Testis (tissue), 2 donors: ENCODE measurements at regions not wholly inside any gene's neighbourhood (a gene's known extent, or its start where the extent isn't known, plus 50 kb on each side); places are given as distances from the start of the nearest gene placed in this dataset.

Experiments
- DNase-seq: peaks from one replicate; pipeline ENCODE4 v3.0.0-alpha.2; 2019
- H3K27ac ChIP-seq, 2 donors: fragments of 200-600 bp; sonication (generic); one replicate each; pipeline ENCODE4 v1.5.1; 2019
- H3K27me3 ChIP-seq: fragments of 200-600 bp; sonication (generic); one replicate; pipeline ENCODE4 v1.5.1; 2019
- H3K36me3 ChIP-seq: fragments of 200-600 bp; sonication (generic); one replicate; pipeline ENCODE4 v1.5.1; 2017; ENCODE audit warnings: low read depth; ENCODE audit errors: missing control alignments
- H3K4me1 ChIP-seq: fragments of 200-600 bp; sonication (generic); one replicate; pipeline ENCODE4 v1.5.1; 2019
- H3K4me3 ChIP-seq, 2 donors: fragments of 200-600 bp; sonication (generic); one replicate each; pipeline ENCODE4 v1.5.1; 2017 to 2019
- H3K9me3 ChIP-seq: fragments of 200-600 bp; sonication (generic); one replicate; pipeline ENCODE4 v1.5.1; 2017
- CTCF ChIP-seq, 3 experiments: fragments of 450-650 bp in 2 of 3; fragments of 200-600 bp in 1 of 3; sonication (generic) in 1 of 3; IDR thresholded peaks; one replicate each; pipeline ENCODE4 v1.5.1; 2016 to 2019; ENCODE audit warnings: antibody characterized with exemption in 3 of 3, mild to moderate bottlenecking in 2 of 3, moderate library complexity in 1 of 3
- POLR2A ChIP-seq: fragments of 450-650 bp; IDR thresholded peaks from one replicate; pipeline ENCODE4 v1.6.1; 2017; ENCODE audit warnings: antibody characterized with exemption, mild to moderate bottlenecking, moderate library complexity
- WGBS, 2 donors: methylation state at CpG; one replicate each; pipeline ENCODE4 v1.1.5; 2018; 5-methylcytosine and 5-hydroxymethylcytosine counted together
- intact Hi-C: fragments of 100-400 bp; cut with DNase I; formaldehyde crosslinking; loops from one replicate; pipeline ENCODE4 v1.15.1; 2023; ENCODE audit warnings: low total_unique reads

GRCh38 chr4:152098365-152099060, 337.7 kb upstream of the GATB start:
- Histone ChIP-seq H3K27me3 (no peaks in the 10 kb centered on the region), H3K36me3 (no peaks in the 10 kb centered on the region), H3K27ac (no peak overlapping the region), H3K4me1 (no peaks in the 10 kb centered on the region), H3K9me3 (no peaks in the 10 kb centered on the region), H3K4me3 (no peak overlapping the region)
- intact Hi-C loops, result no loop called here
- no peak for DNase-seq
- TF ChIP-seq POLR2A, result no peak
- no peak for TF ChIP-seq CTCF (IDR thresholded peaks at IDR 0.05)
- 88 to 91% methylated on average over 8 of the region's 8 CpGs for WGBS, 2 donors

- intact Hi-C loops, result no loop called here
- H3K9me3 ChIP-seq, result no peaks in the 10 kb centered on the region
- H3K4me3 ChIP-seq, result no peak overlapping the region
- no peak for DNase-seq
- no peaks in the 10 kb centered on the region for H3K36me3 ChIP-seq
- H3K4me1 ChIP-seq, result no peaks in the 10 kb centered on the region
- WGBS, 2 donors, result 86 to 99% methylated on average over 3 of the region's 3 CpGs
- no peaks in the 10 kb centered on the region for H3K27me3 ChIP-seq
- H3K27ac ChIP-seq, result no peak overlapping the region
- no peak for TF ChIP-seq POLR2A
Observed at GRCh38 chr4:152097371-152097770, 336.6 kb upstream of the GATB start.

- Histone ChIP-seq H3K4me3 (no peak overlapping the region), H3K27me3 (no peaks in the 10 kb centered on the region), H3K9me3 (no peaks in the 10 kb centered on the region), H3K36me3 (no peaks in the 10 kb centered on the region), H3K27ac (no peak overlapping the region), H3K4me1 (no peaks in the 10 kb centered on the region)
- WGBS, 2 donors, result 82 to 89% methylated on average over 1 of the region's 1 CpG
- TF ChIP-seq CTCF (IDR thresholded peaks at IDR 0.05) (no peak), POLR2A (no peak)
- DNase-seq, result no peak
- intact Hi-C loops, result no loop called here
Observed at GRCh38 chr4:152095701-152096070, 334.9 kb upstream of the GATB start.

GRCh38 chr4:152094970-152095700, 334.3 kb upstream of the GATB start:
- Histone ChIP-seq H3K9me3 (no peaks in the 10 kb centered on the region), H3K27ac (no peak overlapping the region), H3K36me3 (no peaks in the 10 kb centered on the region), H3K27me3 (no peaks in the 10 kb centered on the region), H3K4me1 (no peaks in the 10 kb centered on the region), H3K4me3 (no peak overlapping the region)
- intact Hi-C loops, result no loop called here
- 51 to 67% methylated on average over 8 of the region's 8 CpGs for WGBS, 2 donors
- DNase-seq, result no peak
- TF ChIP-seq POLR2A, result no peak
- no peak for TF ChIP-seq CTCF (IDR thresholded peaks at IDR 0.05)

DNA sequence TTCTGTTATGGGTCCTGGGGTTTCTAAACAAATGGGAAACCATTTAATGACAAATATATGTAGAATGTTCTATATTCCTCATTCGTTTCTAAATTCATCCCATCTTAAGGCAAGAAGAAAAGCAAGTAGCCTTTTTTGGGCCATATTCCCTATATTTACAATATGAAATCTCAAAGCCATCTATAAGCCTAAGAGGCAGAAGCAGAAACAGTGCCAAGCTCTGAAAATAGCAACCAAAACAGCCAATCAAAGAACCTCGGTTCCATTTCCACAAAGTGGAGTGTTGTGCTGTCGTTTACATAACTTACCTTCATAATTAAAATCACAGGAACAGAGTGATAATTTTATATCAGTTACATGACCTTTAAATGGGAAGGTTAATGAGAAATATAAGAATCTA, 330.6 kb upstream of the GATB start:
- Histone ChIP-seq H3K27ac (no peak overlapping the region), H3K9me3 (no peaks in the 10 kb centered on the region), H3K27me3 (no peaks in the 10 kb centered on the region), H3K4me3 (no peak overlapping the region), H3K36me3 (no peaks in the 10 kb centered on the region), H3K4me1 (peaks cover 3% of the 10 kb centered on the region)
- WGBS, 2 donors, result 90 to 94% methylated on average over 3 of the region's 3 CpGs
- DNase-seq, result no peak
- intact Hi-C loops, result no loop called here
- TF ChIP-seq POLR2A (no peak), CTCF (IDR thresholded peaks at IDR 0.05) (no peak)
